ENCODE measurements at regions not wholly inside any gene's neighbourhood (a gene's known extent, or its start where the extent isn't known, plus 50 kb on each side); places are given as distances from the start of the nearest gene placed in this dataset.

- no peak for DNase-seq (ENCODE audit: low read depth)
Measured at GRCh38 chr15:37165395-37165794, 65.0 kb upstream of the MEIS2 start.

GRCh38 chr15:37166402-37166801 lies 66.1 kb upstream of the MEIS2 start:
- DNase-seq (ENCODE audit: low read depth), result no peak

DNA sequence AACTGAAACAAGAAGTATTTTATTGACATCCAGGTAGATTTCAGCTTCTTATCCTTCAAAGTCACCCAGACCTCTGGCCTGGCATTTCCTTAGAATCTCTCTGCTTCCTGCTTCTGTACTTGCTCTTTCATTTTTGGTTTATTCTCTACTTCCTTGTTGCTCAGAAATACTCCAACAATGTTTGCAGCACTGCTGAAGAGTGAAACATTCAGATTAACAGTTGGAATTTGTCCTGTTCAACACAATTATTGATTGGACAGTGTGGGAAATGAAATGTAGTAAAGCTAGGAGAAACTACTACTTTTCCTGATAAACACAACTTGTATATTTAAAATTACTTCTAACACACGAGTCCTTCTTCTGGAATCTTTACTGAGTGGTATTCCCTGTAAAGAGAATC lies 81.0 kb upstream of the MEIS2 start:
- DNase-seq (ENCODE audit: low read depth), result no peak

DNA sequence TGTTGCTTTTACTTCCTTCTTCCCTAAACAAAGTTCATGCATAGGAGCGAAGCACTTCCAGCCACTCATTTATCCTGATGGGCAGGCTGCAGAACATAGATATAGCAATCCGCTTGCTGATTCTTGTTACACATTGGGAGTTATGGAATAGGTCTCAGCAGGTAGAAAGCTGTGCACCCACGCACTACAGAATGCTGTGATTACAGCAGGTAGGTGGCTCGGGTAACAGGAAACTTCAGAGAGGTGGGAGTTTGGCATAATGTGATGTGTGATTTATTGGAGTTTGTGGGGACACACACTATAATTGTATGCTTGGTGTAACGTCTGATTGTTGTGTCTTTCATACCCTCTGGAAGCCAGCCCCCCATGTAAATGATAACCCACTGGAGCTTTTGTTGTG lies 99.2 kb upstream of the MEIS2 start:
- no peak for DNase-seq (ENCODE audit: low read depth)

DNA sequence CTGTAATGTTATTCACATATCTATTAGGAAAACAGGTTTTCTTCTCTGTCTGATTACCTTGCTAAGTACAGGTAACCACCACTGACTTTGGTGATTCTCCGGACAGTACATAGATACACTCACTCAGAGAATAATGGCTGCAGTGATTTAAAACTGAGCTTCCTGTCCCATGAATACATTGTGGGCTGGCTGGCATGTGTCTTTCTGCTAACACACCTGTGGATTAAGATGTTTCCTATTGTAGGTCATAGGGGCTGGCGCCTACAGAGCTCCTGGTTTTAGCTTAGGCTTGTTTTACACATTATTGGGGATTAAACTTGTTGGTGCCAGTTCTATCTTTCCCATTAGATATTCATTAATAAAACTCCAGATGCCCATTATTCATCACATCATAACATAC lies 102.7 kb upstream of the MEIS2 start:
- DNase-seq (ENCODE audit: low read depth), result no peak

GRCh38 chr15:37204692-37205091 lies 104.3 kb upstream of the MEIS2 start:
- no peak for DNase-seq (ENCODE audit: low read depth)

DNA sequence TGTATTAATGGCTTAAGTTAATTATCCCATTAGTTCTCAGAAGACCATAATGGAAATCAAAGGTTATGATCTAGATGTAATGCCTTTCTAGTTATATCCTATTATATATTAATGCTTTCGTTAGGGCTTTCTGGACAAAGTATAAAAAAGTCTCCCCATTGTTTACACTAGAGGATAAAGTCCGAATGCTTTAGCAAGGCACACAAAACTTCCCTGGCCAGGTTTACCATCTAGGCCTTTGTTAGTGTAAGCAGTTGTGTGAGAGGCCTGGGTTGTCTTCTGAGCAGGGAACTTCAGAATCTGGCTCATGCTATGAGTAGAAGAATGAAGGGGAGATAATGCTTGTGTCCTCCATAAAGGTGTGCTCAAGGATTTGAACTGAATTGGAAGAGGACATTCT lies 106.3 kb upstream of the MEIS2 start:
- DNase-seq (ENCODE audit: low read depth), result no peak

- DNase-seq (ENCODE audit: low read depth), result no peak
Measured at GRCh38 chr15:37208146-37209040, 108.0 kb upstream of the MEIS2 start.

DNA sequence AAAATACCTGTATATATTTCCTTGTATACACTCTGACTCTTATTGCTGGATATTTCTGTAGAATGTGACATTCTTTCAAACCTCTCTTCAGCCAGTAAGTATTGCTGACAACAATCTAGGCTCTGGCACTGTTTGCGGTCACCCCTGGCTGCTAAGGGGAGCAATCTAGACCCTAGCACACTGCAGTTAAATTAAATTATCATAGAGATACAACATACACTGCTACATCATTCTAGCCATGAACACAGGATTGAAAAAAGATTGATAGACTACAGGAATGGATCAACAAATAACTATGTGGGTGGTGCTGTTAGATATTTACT lies 108.7 kb upstream of the MEIS2 start:
- DNase-seq (ENCODE audit: low read depth), result no peak

GRCh38 chr15:37217567-37217966 lies 117.2 kb upstream of the MEIS2 start:
- no peak for DNase-seq (ENCODE audit: low read depth)

- no peak for DNase-seq (ENCODE audit: low read depth)
Measured at GRCh38 chr15:37218351-37218916, 118.1 kb upstream of the MEIS2 start.

- DNase-seq (ENCODE audit: low read depth), result no peak
Measured at GRCh38 chr15:37219211-37219701, 118.9 kb upstream of the MEIS2 start.

- DNase-seq (ENCODE audit: low read depth), result no peak
Measured at GRCh38 chr15:37220949-37221670, 120.8 kb upstream of the MEIS2 start.

- no peak for DNase-seq (ENCODE audit: low read depth)
Measured at GRCh38 chr15:37221671-37222145, 121.4 kb upstream of the MEIS2 start.

DNA sequence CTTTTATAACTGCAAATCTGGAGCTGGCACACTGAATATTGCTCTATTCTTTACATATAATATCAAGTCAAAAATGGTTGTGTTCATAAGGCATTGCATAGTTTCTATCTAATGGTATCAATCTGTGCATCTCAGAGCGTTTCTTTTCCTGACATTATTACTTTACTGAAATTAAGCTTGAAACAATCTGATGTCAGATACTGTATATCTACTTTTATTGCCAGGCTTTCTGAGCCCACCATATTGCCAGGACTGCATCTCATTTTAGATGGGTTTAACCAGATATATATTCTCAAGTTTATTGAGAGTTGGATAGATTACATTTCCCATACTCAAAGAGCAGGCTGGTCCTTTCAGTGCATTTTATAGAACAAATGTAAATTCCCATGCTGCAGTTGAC lies 122.7 kb upstream of the MEIS2 start:
- DNase-seq (ENCODE audit: low read depth), result no peak

DNA sequence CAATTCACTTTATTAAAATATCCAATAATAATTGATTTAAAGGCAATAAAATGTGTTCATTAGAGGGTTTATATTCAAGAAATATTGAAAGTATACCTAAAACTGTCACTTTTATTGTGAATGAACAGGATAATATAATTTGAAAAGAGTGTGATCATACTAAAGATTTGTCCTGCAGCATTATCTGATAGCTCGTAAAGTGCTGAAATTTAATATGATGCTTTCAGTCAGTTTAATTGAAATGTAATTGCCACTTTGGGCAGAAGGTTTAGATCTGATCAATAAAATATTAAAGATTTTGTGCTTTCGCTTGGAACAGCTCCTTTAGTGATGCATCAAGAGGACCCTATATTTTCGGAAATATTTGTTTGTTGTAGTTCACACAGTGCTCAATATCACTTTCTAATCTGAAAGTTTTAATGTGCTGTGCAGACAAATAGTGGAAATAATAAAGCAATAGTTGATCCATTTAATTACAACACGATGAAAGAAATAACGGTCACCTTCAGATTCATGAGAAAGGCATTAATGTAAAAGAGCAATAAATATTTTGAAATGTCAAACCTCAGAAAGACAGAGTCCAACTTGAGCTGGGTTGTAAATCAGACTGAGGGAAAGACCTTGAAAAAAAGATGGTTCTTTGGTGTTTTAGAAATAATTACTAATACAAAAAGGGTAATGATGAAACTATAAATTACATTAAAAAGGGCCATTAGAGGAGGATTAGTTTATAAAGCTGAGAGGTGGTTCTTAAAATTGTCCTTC lies 129.7 kb upstream of the MEIS2 start:
- DNase-seq (ENCODE audit: low read depth), result no peak

DNA sequence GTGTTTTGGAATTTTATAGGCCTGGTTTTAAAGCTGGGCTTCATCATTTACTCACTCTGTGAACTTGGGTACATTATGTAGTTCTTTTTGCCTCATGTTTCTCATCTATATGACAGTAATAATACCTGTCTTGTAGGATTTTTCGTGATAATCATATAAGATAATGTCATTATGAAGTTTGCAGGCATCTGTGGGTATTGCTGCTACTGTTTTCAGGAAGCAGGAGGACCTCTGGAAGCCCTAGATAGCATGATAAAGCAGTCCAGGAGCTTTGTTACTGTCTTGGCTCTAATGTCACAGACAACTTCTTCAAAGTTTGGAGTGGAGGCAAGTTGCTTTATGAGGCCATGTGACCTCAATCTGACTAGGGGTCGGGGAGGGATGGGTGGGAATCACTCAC lies 145.0 kb upstream of the MEIS2 start:
- no peak for DNase-seq (ENCODE audit: low read depth)

- DNase-seq (ENCODE audit: low read depth), result no peak
Measured at GRCh38 chr15:37246065-37246464, 145.7 kb upstream of the MEIS2 start.

GRCh38 chr15:37246856-37247255 lies 146.5 kb upstream of the MEIS2 start:
- no peak for DNase-seq (ENCODE audit: low read depth)

GRCh38 chr15:37249249-37249648 lies 148.9 kb upstream of the MEIS2 start:
- DNase-seq (ENCODE audit: low read depth), result no peak

- no peak for DNase-seq (ENCODE audit: low read depth)
Measured at GRCh38 chr15:37252530-37252929, 152.2 kb upstream of the MEIS2 start.

DNA sequence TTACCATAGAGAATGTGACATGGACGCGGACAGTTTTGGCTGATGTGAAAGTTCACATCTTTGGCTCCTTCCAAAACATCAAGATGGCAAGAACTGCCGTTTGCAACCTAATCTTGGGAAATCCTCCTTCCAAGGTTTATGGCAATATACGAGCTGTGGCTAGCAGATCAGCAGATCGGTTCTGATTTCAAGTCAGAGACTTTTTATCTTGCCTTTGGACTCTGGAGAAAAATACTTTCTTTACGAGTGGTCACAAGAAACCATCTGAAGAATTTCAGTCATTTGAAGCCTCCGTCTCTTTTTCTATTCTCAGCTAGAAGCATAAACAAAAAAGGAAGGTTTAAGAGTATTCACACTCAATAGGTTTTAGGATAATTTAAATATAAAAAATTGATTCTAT lies 153.5 kb upstream of the MEIS2 start:
- no peak for DNase-seq (ENCODE audit: low read depth)
